Germinal center (tissue), 1 donor: ENCODE measurements at regions not wholly inside any gene's neighbourhood (a gene's known extent, or its start where the extent isn't known, plus 50 kb on each side); places are given as distances from the start of the nearest gene placed in this dataset.
"Not testable (repeated sequence)": the region's sequence is repeated elsewhere in the genome, so short reads cannot be mapped to it uniquely, and the experiment has no call there.

Source experiments
- DNase-seq: peaks from one replicate; pipeline ENCODE4 v3.0.0; 2012; ENCODE audit warnings: mixed read lengths, low spot score

DNA sequence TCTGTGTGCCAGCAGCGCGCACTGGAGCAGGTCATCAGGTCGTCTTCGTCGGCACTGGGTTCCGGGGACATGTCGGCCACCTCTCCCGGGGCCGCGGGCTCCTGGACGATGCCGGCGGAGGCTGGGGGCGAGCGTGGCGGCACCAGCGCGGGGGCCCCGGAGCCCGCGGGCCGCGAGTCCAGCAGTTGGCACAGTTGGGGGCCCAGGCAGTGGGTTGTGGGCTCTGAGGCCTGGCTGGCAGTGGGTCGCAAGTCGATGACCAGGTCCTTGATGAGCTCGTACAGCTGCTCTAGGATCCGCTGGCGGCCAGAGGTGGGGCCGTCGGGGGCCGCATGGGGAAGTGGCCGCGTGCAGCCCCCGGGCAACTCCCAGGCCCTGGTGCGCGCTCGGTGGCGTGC lies 300.5 kb downstream of the CCDC74A start:
- DNase-seq = no peak

DNA sequence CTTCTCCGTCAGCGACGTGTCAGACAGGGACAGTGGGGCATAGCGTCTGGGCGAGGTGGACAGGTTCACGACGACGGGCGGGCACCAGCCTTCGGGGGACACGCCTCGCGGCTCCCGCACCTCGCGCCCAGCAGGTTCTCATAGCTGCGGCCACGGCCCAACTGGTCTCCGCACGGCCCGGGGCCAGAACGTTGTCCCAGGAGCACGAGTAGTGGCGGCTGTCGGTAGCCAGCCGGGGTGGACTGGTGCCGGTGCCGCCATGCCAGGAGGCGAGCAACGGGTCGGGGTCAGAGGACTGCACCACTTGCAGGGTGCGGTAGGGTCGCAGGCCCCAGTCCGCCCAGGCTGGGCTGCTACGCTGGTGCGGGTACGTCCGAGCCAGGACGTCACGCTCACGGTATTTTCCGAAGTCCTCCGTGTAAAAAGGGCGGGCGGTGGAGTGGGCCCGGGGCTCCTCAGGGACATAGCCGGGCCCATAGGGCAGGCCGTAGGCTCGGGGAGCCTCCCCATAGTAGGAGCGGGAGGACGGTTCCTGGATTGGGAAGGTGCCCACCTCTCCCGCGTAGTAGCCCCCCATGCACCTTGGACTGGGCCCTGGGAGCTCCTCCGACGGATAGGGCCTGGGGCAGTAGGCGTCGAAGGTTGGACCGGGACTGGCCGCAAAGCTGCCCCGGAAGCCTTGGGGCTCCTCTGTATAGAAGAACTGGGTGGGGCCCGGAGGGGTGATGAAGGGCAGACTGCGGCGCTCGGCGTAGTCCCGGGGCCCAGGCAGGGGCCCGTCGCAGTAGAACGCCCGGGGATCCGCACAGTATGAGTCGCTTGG lies 301.2 kb downstream of the CCDC74A start:
- DNase-seq = not testable (repeated sequence)

DNA sequence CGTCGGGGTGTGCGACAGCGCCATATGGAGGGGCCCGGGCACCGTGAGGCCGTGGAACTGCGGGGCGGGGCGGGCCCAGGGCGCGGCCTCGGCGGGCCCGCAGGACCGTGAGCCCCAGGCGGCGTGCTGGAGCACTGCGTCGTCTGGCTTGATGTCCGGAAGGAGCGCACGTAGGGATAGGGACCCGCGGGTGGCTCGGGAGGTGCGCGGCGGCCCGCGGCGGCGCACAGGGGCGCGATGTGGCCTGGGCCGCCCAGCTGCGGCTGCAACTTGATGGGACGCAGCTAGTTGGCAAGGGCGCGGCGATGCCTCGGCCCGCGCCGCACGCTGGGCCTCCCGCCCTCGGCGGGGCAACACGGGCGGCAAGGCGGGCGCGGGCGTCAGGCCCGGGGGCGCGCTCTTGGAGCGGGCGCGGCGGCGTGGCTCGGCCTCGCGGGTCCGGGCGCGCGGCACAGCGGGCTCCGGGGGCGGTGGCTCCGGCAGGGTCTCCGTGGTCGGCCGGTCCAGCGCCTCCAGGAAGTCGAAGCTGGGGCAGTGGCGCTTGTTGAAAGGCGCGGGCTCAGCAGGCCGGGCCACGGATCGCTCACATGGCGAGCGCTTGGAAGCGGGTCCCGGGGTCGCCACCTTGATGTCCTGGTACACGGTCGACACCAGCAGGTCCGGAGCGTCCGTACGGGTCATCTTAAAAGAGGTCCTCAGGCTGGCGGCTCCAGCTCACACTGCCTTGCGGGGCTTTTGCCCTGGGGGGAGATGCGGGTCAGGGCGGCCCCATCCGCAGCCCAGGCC lies 302.0 kb downstream of the CCDC74A start:
- DNase-seq = not testable (repeated sequence)

DNA sequence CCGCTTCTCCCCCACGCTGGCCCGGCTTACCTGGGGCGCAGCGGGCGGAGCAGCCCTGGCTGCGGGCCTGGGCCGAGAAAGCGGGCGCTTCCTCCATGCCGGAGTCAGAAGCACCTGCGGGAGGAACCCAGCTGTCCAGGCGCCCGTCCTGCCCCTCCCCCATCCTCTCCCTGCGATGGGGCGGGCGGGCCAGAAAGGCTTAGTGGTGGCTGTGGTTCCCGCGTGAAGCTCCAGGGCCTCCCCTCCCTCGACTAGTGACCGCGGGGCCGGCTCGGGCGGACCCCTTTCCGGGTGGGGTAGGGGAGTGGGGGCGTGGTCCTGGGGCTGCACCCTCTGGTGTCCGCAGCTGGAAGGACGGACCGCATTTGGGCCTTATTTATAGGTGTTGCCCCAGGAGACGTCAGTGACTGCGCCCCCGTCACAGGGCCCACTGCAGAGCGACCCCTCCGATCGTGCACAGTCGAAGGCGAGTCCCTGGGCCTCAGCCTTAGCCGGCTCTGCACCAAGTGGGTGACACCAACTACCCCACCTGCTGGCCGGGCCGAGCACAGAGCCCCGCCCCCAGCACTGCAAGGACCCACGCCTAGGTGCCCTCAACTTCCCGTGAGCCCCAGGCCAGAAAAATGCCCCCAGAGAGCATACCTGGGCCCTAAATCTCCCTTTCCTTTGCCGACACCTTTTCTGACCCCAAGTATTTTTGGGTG lies 302.7 kb downstream of the CCDC74A start:
- not testable (repeated sequence) for DNase-seq

DNA sequence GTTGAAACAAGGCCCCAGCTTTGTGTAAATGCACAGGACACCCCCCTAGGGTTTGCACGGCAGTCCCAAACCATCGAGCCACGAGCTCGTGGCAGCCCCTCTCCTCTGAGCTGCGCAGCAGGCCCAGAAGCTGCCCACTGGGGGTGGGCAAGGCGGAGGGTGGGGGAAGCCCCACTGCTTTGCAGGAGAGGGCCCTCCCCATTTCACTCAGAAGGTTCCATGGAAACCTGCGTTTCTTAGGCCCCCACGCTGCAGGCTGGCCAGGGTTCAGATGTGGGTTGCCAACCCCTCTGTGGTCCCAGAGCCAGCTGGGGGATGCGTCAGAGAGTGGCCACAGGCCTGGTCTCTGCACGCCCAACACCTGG lies 303.2 kb downstream of the CCDC74A start:
- not testable (repeated sequence) for DNase-seq

DNA sequence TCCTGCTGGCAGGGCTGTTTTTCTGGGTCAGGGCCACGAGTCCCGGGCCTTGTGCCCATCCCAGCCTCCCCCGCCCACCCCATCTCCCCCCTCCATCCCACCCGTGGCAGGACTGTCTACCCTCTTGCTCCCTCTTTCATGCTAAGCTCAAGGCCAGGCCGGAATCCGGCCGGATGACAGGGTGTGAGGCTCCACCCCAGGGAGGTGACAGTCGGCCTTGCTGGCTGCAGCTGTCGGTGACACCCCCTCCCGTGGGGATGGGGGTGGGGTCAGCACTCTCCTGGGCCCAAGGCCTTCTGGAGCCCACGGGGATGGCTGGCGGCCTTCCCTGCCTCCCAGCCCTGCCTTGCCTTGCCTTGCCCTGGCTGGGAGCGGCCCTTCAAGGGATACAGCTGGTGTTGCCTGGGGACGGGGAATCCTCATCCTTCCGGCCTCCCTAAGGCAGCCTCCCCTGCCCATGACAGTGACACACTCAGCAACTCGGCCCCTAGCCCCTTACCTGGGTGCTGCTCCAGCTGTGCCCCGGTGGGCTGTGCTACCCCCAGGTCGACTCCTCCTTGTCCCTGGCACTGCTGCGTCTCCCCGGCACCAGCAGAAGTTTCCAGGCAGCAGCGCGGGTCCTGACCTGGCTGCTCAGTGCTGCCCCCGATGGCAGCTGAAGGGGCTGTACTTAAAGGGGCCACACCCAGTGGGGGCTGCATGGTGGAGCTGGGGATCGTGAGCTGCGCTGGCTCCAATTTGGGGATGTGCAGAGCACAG lies 303.9 kb downstream of the CCDC74A start:
- peak; percentile 38 for DNase-seq

DNA sequence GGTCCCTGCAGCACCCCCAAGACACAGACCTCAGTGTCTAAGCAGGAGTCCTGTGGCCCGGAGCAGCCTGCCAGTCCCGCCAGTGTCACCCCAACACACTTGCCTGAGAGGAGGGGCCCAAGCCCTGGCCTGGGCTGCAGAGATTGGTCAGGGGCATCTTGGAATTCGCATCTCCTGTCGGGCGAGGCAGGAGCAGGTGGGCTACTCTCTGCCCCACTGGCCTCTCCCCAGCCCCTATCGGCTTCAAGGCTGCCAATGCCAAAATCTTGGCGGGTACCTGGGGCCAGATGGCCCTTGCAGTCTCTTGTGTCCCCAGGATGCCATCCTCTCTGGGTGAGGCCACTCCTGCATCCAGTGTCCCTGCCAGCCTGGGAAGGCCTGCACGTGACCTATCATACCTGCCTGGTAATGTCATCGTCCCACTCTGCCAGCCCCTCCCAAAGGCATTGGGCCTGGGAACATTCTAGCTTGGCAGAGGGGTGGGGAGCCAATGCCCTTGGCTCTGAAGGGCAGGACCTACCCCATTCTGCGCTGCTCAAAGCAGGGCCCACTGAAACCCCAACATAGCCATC lies 304.6 kb downstream of the CCDC74A start:
- not testable (repeated sequence) for DNase-seq

DNA sequence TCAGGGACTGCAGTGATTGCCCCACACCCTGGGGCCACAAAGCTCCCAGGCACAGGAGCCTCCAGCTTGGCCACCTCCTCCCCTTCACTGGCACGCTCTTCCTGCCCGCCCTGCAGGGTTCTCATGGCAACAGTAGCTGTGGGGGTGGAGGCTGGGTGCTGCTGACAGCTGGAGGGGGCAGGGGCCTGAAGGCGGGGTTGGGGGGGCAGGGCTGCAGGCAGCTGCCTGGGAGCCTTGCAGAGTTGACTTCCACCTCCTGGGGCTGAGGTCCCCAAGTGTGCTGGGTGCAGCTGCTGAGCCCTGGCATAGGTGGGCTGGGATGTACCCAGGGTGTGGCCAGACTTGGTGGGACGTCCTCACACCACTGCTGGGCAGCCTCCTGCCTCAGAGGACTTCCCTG lies 305.2 kb downstream of the CCDC74A start:
- DNase-seq = not testable (repeated sequence)

DNA sequence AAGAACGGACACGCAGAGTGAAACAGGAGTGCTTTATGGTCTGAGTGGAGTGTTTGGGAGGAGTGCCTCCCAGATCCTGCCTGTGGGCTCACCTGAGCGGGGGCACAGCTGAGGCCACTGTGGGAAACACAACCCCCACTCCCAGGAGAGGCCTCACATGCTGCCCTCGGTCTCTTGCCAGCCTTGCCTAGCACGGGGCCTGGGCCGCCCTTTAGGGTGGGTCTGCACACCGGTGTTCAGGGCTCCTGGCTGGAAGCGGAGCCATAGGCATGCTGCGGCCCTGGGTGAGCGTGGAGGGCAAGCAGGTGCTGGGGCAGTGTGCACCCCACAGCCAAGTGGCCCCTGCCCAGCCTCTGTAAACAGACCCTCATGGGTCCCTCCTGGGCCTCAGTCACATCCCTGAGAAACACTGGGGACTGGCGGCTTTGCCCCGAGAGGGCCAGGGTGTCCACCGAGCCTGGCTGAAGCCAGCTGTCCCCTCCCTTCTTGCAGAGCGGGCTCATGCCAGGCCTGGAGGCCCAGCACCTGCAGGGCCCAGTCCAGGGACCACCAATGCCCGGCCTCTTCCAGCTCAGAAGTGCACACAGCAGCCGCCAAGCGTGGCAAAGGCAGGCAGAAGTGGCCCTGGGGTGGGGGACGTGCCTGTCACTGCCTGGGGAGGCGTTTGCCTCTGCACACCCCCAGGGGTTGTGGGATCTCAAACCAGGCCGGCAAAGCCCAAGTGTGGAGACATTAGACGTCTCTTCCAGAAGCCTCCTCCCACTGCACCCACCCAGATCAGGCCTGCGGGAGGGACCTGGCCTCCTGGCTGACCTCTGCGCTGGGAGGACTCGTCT lies 305.9 kb downstream of the CCDC74A start:
- DNase-seq = not testable (repeated sequence)

DNA sequence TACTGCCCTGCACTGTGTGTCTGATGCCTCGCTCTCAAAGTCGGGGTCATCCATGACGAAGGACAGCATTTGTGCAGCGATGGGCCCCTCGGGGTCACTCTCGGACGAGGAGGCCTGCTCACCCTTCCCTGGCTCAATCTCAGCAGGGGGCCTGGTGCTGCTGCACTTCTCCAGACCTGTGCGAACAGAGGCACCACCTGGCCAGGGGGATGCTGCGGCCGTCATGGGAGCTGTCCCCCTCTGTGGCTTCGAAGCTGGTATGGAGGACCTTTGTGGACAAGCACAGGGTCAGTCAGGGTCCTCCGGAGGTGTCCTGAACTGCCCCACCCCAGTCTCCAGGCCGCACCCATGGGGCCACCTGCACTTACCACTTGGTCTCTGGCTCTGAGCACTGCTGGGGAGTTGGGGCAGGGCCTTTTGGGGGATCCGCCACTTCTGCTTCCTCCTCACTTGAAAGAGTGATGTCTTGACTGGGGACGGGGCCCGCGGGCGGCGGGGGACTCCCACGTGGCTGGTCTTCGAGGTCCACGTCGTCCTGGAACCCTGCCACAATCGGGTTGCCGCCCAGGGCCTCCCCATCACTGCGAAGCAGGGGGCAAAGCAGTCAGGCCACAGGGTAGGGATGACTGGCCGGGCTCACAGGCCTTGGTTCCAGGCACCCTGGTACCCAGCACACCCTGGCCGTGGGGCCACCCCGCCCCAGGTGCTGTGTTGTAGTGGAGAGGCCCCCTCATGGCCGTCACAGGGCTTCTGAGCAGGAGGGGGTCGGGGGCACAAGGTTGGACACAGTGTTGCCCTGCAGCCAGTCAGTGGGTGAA lies 306.7 kb downstream of the CCDC74A start:
- DNase-seq = not testable (repeated sequence)

DNA sequence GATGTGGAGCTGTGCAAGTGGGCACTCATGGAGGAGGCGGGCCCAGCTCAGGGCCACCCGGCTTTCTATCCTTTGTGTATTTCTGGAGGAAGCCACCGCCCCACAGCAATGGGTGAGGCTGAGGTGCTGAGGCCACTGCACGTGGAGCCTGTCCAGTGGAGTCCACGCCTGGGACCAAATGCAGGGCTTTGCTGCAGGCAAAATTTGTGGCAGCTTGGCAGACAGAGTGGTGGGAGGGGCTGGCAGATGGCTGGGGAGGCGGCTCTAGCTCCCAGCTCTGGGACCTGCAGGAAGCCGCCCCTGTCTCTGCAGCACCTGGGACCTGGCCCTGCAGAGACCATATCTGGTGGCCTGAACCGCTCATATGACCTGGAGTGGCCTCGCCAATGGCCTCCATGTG lies 307.3 kb downstream of the CCDC74A start:
- not testable (repeated sequence) for DNase-seq

DNA sequence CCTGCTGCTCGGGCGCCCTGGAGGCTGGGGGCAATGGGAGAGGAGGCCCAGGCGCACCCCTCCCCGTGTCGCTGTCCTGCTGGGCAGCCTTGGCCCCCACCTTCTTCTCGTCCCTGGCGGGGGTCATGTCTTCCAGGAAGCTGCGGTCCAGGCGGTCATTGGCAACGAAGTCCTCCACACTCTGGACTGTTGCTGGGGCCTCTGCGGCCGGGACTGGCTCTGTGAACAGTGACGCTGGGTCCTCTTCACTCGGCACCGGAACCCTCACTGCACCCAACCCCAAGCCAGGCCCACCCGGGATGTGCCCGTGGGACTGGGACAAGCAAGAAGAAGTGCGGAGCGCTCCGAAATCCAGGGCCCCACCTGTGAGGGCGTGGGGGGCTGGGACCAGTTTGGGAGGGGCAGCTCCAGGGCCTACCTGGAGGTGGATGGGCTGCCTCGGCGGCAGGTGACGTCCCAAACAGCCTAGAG lies 308.0 kb downstream of the CCDC74A start:
- DNase-seq = no peak

DNA sequence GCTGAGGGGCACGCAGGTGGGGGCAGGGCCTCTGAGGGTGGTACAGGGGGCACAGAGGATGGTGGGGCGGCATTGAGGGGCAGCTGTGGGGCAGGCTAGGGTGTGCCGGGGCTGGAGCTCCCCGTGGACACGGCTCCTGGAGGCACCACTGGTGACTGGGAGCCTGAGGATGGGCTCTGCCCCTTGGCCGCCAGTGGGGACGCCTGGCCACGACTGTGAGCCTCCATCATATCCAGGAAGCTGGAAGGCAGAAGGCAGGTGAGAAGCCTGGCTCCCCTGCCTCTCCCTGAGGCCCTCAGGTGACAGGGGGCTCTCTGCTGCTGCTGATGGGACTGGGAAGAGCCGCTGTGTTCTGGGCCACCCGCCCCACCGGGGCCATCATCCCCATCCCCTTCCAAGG lies 308.4 kb downstream of the CCDC74A start:
- DNase-seq = not testable (repeated sequence)

DNA sequence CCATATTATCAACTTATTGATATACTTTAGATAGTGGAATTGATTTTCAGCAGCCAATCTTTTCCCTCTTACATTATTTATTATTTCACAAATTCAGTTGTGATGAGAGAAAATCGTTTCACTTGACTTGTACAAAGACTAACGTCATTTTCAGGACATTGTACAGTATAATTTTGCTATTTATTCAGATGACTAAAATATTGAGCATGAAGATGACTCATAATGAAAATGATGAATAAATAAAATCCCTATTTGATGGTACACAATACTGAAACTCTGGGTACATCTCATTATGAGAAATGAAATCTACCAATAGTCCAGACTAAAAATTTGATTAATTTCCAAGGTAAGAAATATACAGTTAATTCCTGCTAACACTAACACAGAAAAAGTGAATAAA lies 316.4 kb downstream of the CCDC74A start:
- DNase-seq = not testable (repeated sequence)

DNA sequence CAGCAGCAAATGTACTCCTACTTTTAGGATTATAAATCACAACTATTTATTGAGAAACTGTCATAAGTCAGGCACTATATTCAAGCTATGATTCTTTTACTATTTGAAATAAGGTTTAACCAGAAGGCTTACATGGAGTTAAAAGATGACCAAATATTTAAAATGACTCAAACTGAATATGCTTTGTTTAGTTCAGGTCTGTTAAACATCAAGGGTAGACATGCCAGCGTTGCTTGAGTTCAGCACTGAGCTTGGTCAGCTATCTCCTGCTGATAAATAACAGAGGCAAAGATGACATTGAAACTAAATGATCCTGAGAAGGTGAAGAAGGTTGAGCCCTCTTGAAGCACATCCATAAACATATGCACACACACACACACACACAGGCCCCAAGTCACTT lies 305.6 kb downstream of the ANKRD30BL start:
- not testable (repeated sequence) for DNase-seq

DNA sequence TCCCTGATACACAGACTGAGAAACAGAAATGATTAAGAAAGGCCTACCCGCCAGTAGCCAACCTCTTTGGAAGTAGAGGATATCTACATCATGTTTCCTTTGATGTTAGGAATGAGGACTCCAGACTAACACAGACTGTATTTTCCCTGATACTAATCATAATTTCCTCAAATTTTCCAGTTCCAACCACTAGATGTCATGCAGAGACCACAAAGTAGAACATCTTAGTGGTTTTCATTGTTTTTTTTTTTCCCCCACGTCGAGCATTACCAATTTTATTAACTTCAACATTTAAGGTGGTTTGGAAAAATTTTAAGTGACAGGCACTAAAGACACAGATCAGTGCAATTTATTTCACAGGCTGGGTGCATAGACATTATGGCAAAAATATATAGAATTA lies 303.6 kb downstream of the ANKRD30BL start:
- DNase-seq = not testable (repeated sequence)
